Ascending aorta (tissue), 2 donors: ENCODE measurements at regions not wholly inside any gene's neighbourhood (a gene's known extent, or its start where the extent isn't known, plus 50 kb on each side); places are given as distances from the start of the nearest gene placed in this dataset.
A peak's percentile ranks its signal among the peaks of the same experiment; 100 is the strongest.

Experiments used
- DNase-seq, 2 donors: peaks; one replicate each; pipeline ENCODE4 v3.0.0-alpha.2; 2019; ENCODE audit warnings: low spot score in 2 of 2
- H3K27ac ChIP-seq, 2 donors: fragments of 200-600 bp; sonication (generic); one replicate each; pipeline ENCODE4 v1.5.1; 2016 to 2017; ENCODE audit warnings: mild to moderate bottlenecking in 1 of 2
- H3K27me3 ChIP-seq: fragments of 200-600 bp; sonication (generic); one replicate; pipeline ENCODE4 v1.5.1; 2017
- H3K36me3 ChIP-seq, 2 donors: fragments of 200-600 bp; sonication (generic); one replicate each; pipeline ENCODE4 v1.5.1; 2016
- H3K4me1 ChIP-seq, 2 donors: fragments of 200-600 bp; sonication (generic); one replicate each; pipeline ENCODE4 v1.5.1; 2016 to 2017; ENCODE audit warnings: mild to moderate bottlenecking in 1 of 2
- H3K4me3 ChIP-seq, 2 donors: fragments of 200-600 bp; sonication (generic); one replicate each; pipeline ENCODE4 v1.5.1; 2016 to 2017; ENCODE audit warnings: mild to moderate bottlenecking in 1 of 2
- H3K9me3 ChIP-seq, 2 donors: fragments of 200-600 bp; sonication (generic); one replicate each; pipeline ENCODE4 v1.5.1; 2016
- CTCF ChIP-seq, 3 experiments: fragments of 200-600 bp in 2 of 3; fragments of 450-650 bp in 1 of 3; sonication (generic) in 2 of 3; IDR thresholded peaks; one replicate each; pipeline ENCODE4 v1.5.1; 2016 to 2019; ENCODE audit warnings: antibody characterized with exemption in 3 of 3, mild to moderate bottlenecking in 1 of 3, moderate library complexity in 1 of 3
- intact Hi-C: fragments of 100-400 bp; cut with DNase I; formaldehyde crosslinking; loops from one replicate; pipeline ENCODE4 v1.15.1; 2023

GRCh38 chr5:96302174-96302738 lies 130.8 kb downstream of the PCSK1 start:
- intact Hi-C loops, result no loop called here
- Histone ChIP-seq H3K9me3 (peaks cover 0 to 10% of the 10 kb centered on the region in 2 donors), H3K4me1 (peaks cover 2 to 11% of the 10 kb centered on the region in 2 donors), H3K36me3 (no peaks in the 10 kb centered on the region), H3K27ac (no peak overlapping the region), H3K27me3 (no peaks in the 10 kb centered on the region), H3K4me3 (no peak overlapping the region)
- no peak for DNase-seq
- TF ChIP-seq CTCF (IDR thresholded peaks at IDR 0.05), result no peak

DNA sequence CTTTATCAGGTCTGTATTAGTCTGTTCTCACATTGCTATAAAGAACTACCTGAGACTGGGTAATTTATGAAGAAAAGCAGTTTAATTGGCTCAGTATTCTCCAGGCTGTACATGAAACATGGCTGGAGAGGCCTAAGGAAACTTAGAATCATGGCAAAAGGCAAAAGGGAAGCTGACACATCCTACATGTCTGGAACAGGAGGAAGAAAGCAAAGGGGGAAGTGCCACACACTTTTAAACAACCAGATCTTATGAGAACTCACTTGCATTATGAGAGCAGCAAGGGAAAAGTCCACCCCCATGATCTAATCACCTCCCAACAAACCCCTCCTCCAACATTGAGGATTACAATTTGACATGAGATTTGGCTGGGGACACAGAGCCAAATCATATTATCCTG lies 132.1 kb downstream of the PCSK1 start:
- no peak for TF ChIP-seq CTCF (IDR thresholded peaks at IDR 0.05)
- Histone ChIP-seq H3K4me3 (no peak overlapping the region), H3K4me1 (peaks cover 3 to 11% of the 10 kb centered on the region in 2 donors), H3K9me3 (peaks cover 0 to 10% of the 10 kb centered on the region in 2 donors), H3K36me3 (no peaks in the 10 kb centered on the region), H3K27me3 (no peaks in the 10 kb centered on the region), H3K27ac (no peak overlapping the region)
- intact Hi-C loops, result no loop called here
- DNase-seq, result no peak

GRCh38 chr5:96297867-96298266 lies 135.2 kb downstream of the PCSK1 start:
- peak overlapping the region; percentile 54 to 56 for H3K27ac ChIP-seq
- no peak for DNase-seq
- H3K27me3 ChIP-seq, result no peaks in the 10 kb centered on the region
- TF ChIP-seq CTCF (IDR thresholded peaks at IDR 0.05), result no peak
- H3K36me3 ChIP-seq, result no peaks in the 10 kb centered on the region
- no peak overlapping the region for H3K4me3 ChIP-seq
- peaks cover 0 to 4% of the 10 kb centered on the region in 2 donors for H3K9me3 ChIP-seq
- intact Hi-C loops, result loop anchor here (5.0 kb wide), 1 partner anchor 34 kb away; no protein-coding TSS in a partner anchor
- peaks cover 3 to 13% of the 10 kb centered on the region in 2 donors for H3K4me1 ChIP-seq

- no peak overlapping the region for H3K4me3 ChIP-seq
- DNase-seq, result no peak
- no peak for TF ChIP-seq CTCF (IDR thresholded peaks at IDR 0.05)
- peak overlapping the region; percentile 54 to 56 for H3K27ac ChIP-seq
- H3K36me3 ChIP-seq, result no peaks in the 10 kb centered on the region
- H3K9me3 ChIP-seq, result peaks cover 0 to 3% of the 10 kb centered on the region in 2 donors
- no peaks in the 10 kb centered on the region for H3K27me3 ChIP-seq
- intact Hi-C loops, result loop anchor here (5.0 kb wide), 1 partner anchor 35 kb away; no protein-coding TSS in a partner anchor
- H3K4me1 ChIP-seq, result peaks cover 3 to 13% of the 10 kb centered on the region in 2 donors
Observed at GRCh38 chr5:96297290-96297689, 135.8 kb downstream of the PCSK1 start.

DNA sequence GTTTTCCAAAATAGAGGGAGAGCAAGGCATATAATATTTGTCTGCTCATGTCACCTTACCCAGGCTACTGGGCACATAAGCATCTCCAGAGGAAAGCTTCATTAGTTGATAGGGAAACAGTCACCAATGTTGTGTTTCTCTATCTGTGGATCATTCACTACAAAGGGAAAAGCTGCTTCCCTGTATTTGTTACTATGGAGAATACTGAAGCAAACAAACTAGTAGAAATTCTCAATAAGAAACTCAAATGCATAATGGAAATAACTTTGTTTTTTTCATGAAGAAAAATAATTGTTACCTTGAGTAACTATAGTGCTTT lies 138.2 kb downstream of the PCSK1 start:
- Histone ChIP-seq H3K27ac (peak overlapping the region; percentile 62 to 63), H3K9me3 (no peaks in the 10 kb centered on the region), H3K4me3 (no peak overlapping the region), H3K36me3 (no peaks in the 10 kb centered on the region), H3K4me1 (peaks cover 3 to 13% of the 10 kb centered on the region in 2 donors), H3K27me3 (no peaks in the 10 kb centered on the region)
- no peak for DNase-seq
- intact Hi-C loops, result loop anchor here (5.0 kb wide), 2 partner anchors 37 to 38 kb away; no protein-coding TSS in a partner anchor
- TF ChIP-seq CTCF (IDR thresholded peaks at IDR 0.05), result no peak
